GM21786 (cell line): ENCODE measurements at regions not wholly inside any gene's neighbourhood (a gene's known extent, or its start where the extent isn't known, plus 50 kb on each side); places are given as distances from the start of the nearest gene placed in this dataset.

Experiments used
- ATAC-seq: cut with Tn5 transposase; IDR thresholded peaks from one replicate; pipeline ENCODE4 v1.9.1; 2021; ENCODE audit not compliant: unreplicated experiment

GRCh38 chr11:128302425-128303186 lies 284.8 kb downstream of the ETS1 start:
- peak; percentile 73 for ATAC-seq

GRCh38 chr11:128301756-128302155 lies 285.6 kb downstream of the ETS1 start:
- ATAC-seq = no peak

- no peak for ATAC-seq
Observed at GRCh38 chr11:128300785-128301184, 286.6 kb downstream of the ETS1 start.

- peak; percentile 39 for ATAC-seq
Observed at GRCh38 chr11:128299132-128299726, 288.1 kb downstream of the ETS1 start.

- no peak for ATAC-seq
Observed at GRCh38 chr11:128298271-128298670, 289.1 kb downstream of the ETS1 start.

GRCh38 chr11:128297805-128298204 lies 289.6 kb downstream of the ETS1 start:
- no peak for ATAC-seq

- no peak for ATAC-seq
Observed at GRCh38 chr11:128297091-128297651, 290.2 kb downstream of the ETS1 start.

- no peak for ATAC-seq
Observed at GRCh38 chr11:128294671-128295050, 292.7 kb downstream of the ETS1 start.

GRCh38 chr11:128294001-128294670 lies 293.2 kb downstream of the ETS1 start:
- no peak for ATAC-seq

GRCh38 chr11:128291835-128292234 lies 295.5 kb downstream of the ETS1 start:
- no peak for ATAC-seq

- ATAC-seq = no peak
Observed at GRCh38 chr11:128291007-128291406, 296.4 kb downstream of the ETS1 start.

- peak; percentile 86 for ATAC-seq
Observed at GRCh38 chr11:128290106-128290840, 297.1 kb downstream of the ETS1 start.

- no peak for ATAC-seq
Observed at GRCh38 chr11:128289048-128289447, 298.3 kb downstream of the ETS1 start.

- no peak for ATAC-seq
Observed at GRCh38 chr11:128288368-128288767, 299.0 kb downstream of the ETS1 start.

GRCh38 chr11:128285321-128285720 lies 302.0 kb downstream of the ETS1 start:
- ATAC-seq = no peak

GRCh38 chr11:128284634-128285033 lies 302.7 kb downstream of the ETS1 start:
- no peak for ATAC-seq

GRCh38 chr11:128283451-128283850 lies 303.9 kb downstream of the ETS1 start:
- no peak for ATAC-seq

GRCh38 chr11:128282053-128282452 lies 305.3 kb downstream of the ETS1 start:
- no peak for ATAC-seq

- ATAC-seq = no peak
Observed at GRCh38 chr11:128279866-128280265, 307.5 kb downstream of the ETS1 start.

- ATAC-seq = no peak
Observed at GRCh38 chr11:128273736-128274135, 313.6 kb downstream of the ETS1 start.

GRCh38 chr11:128271401-128271800 lies 316.0 kb downstream of the ETS1 start:
- no peak for ATAC-seq
